ENCODE measurements at regions not wholly inside any gene's neighbourhood (a gene's known extent, or its start where the extent isn't known, plus 50 kb on each side); places are given as distances from the start of the nearest gene placed in this dataset.

- no peak for TF ChIP-seq EZH2phosphoT487 (IDR thresholded peaks at IDR 0.05; ENCODE audit: borderline replicate concordance, low read length)
- TF ChIP-seq CTCF (conservative IDR thresholded peaks at IDR 0.05; ENCODE audit: low read depth, low read length) = no peak
- no peak for TF ChIP-seq EZH2 (IDR thresholded peaks at IDR 0.05; ENCODE audit: low read length, unreplicated experiment)
- H4K20me1 ChIP-seq (ENCODE audit: low read length) = no peaks in the 10 kb centered on the region
- no peak overlapping the region for H3K4me2 ChIP-seq (ENCODE audit: low read length)
- H2AFZ ChIP-seq (ENCODE audit: low read length) = no peak overlapping the region
- H3K9ac ChIP-seq (ENCODE audit: low read length) = no peak overlapping the region
- no TSS peak for BruUV-seq (replicated peaks)
- H3F3A ChIP-seq (ENCODE audit: low read length, unreplicated experiment) = no peaks in the 10 kb centered on the region
- no peak overlapping the region for H3K4me3 ChIP-seq (ENCODE audit: low read length)
- H3K4me1 ChIP-seq (ENCODE audit: insufficient read depth, low read length) = no peaks in the 10 kb centered on the region
- H3K27ac ChIP-seq (ENCODE audit: low read length) = no peak overlapping the region
- peaks cover 4% of the 10 kb centered on the region; the same call in 1 of the 2 replicates for H3K27me3 ChIP-seq (ENCODE audit: low read length)
- no peaks in the 10 kb centered on the region for H3K79me2 ChIP-seq (ENCODE audit: low read length)
- DNase-seq = no peak
- POLR2A ChIA-PET (ENCODE audit: unreplicated experiment) = no interaction called here
- H3K36me3 ChIP-seq (ENCODE audit: low read depth, low read length) = no peaks in the 10 kb centered on the region
- no peaks in the 10 kb centered on the region for H3K9me3 ChIP-seq (ENCODE audit: low read length)
- intact Hi-C loops (cut with micrococcal nuclease) = no loop called here
- no peaks in the 10 kb centered on the region for H3K9me2 ChIP-seq (replicated peaks; ENCODE audit: low read length)
- ATAC-seq = no peak
- CTCF ChIA-PET = no interaction called here
Measured at GRCh38 chr18:25590456-25590855, 238.5 kb upstream of the ZNF521 start.

GRCh38 chr18:25587545-25587944 is 235.6 kb upstream of the ZNF521 start:
- H3K4me3 ChIP-seq (ENCODE audit: low read length) = no peak overlapping the region
- BruUV-seq (replicated peaks) = no TSS peak
- peaks cover 7% of the 10 kb centered on the region; the same call in 1 of the 2 replicates for H3K27me3 ChIP-seq (ENCODE audit: low read length)
- H3K27ac ChIP-seq (ENCODE audit: low read length) = no peak overlapping the region
- H3K4me2 ChIP-seq (ENCODE audit: low read length) = no peak overlapping the region
- H3F3A ChIP-seq (ENCODE audit: low read length, unreplicated experiment) = no peaks in the 10 kb centered on the region
- no peaks in the 10 kb centered on the region for H3K9me3 ChIP-seq (ENCODE audit: low read length)
- H2AFZ ChIP-seq (ENCODE audit: low read length) = no peak overlapping the region
- DNase-seq (no peak), ATAC-seq (no peak)
- no peaks in the 10 kb centered on the region for H3K4me1 ChIP-seq (ENCODE audit: insufficient read depth, low read length)
- ChIA-PET POLR2A (ENCODE audit: unreplicated experiment) (no interaction called here), CTCF (no interaction called here)
- H3K9ac ChIP-seq (ENCODE audit: low read length) = no peak overlapping the region
- TF ChIP-seq EZH2phosphoT487 (IDR thresholded peaks at IDR 0.05; ENCODE audit: borderline replicate concordance, low read length) (no peak), EZH2 (IDR thresholded peaks at IDR 0.05; ENCODE audit: low read length, unreplicated experiment) (no peak), CTCF (conservative IDR thresholded peaks at IDR 0.05; ENCODE audit: low read depth, low read length) (no peak)
- H3K79me2 ChIP-seq (ENCODE audit: low read length) = no peaks in the 10 kb centered on the region
- no peaks in the 10 kb centered on the region for H4K20me1 ChIP-seq (ENCODE audit: low read length)
- no peaks in the 10 kb centered on the region for H3K9me2 ChIP-seq (replicated peaks; ENCODE audit: low read length)
- no peaks in the 10 kb centered on the region for H3K36me3 ChIP-seq (ENCODE audit: low read depth, low read length)
- intact Hi-C loops (cut with micrococcal nuclease) = no loop called here

- no peaks in the 10 kb centered on the region for H4K20me1 ChIP-seq (ENCODE audit: low read length)
- H3K4me1 ChIP-seq (ENCODE audit: insufficient read depth, low read length) = no peaks in the 10 kb centered on the region
- no peak overlapping the region for H3K27ac ChIP-seq (ENCODE audit: low read length)
- H3K9me2 ChIP-seq (replicated peaks; ENCODE audit: low read length) = no peaks in the 10 kb centered on the region
- H3K9ac ChIP-seq (ENCODE audit: low read length) = no peak overlapping the region
- POLR2A ChIA-PET (ENCODE audit: unreplicated experiment) = no interaction called here
- H3F3A ChIP-seq (ENCODE audit: low read length, unreplicated experiment) = no peaks in the 10 kb centered on the region
- intact Hi-C loops (cut with micrococcal nuclease) = no loop called here
- TF ChIP-seq CTCF (conservative IDR thresholded peaks at IDR 0.05; ENCODE audit: low read depth, low read length) = no peak
- no peak for TF ChIP-seq EZH2 (IDR thresholded peaks at IDR 0.05; ENCODE audit: low read length, unreplicated experiment)
- TF ChIP-seq EZH2phosphoT487 (IDR thresholded peaks at IDR 0.05; ENCODE audit: borderline replicate concordance, low read length) = no peak
- CTCF ChIA-PET = no interaction called here
- H2AFZ ChIP-seq (ENCODE audit: low read length) = no peak overlapping the region
- H3K9me3 ChIP-seq (ENCODE audit: low read length) = no peaks in the 10 kb centered on the region
- H3K79me2 ChIP-seq (ENCODE audit: low read length) = no peaks in the 10 kb centered on the region
- BruUV-seq (replicated peaks) = no TSS peak
- H3K4me3 ChIP-seq (ENCODE audit: low read length) = no peak overlapping the region
- ATAC-seq = no peak
- DNase-seq = no peak
- no peaks in the 10 kb centered on the region for H3K36me3 ChIP-seq (ENCODE audit: low read depth, low read length)
- H3K4me2 ChIP-seq (ENCODE audit: low read length) = no peak overlapping the region
- peaks cover 12% of the 10 kb centered on the region; the same call in 1 of the 2 replicates for H3K27me3 ChIP-seq (ENCODE audit: low read length)
Measured at GRCh38 chr18:25568986-25569385, 217.0 kb upstream of the ZNF521 start.
